Adrenal gland (tissue), 5 donors: ENCODE measurements at regions not wholly inside any gene's neighbourhood (a gene's known extent, or its start where the extent isn't known, plus 50 kb on each side); places are given as distances from the start of the nearest gene placed in this dataset.

Experiments used
- CTCF ChIP-seq, 6 experiments: fragments of 450-650 bp in 4 of 6; fragments of 200-600 bp in 2 of 6; sonication (generic) in 1 of 6; IDR thresholded peaks; 1 replicate in 5 of 6; 2 replicates in 1 of 6; pipeline versions ENCODE4 v1.5.1 to v1.8.0; 2016 to 2021; ENCODE audit warnings: antibody characterized with exemption in 6 of 6, mild to moderate bottlenecking in 2 of 6, moderate library complexity in 1 of 6
- POLR2A ChIP-seq, 2 donors: fragments of 450-650 bp; IDR thresholded peaks; one replicate each; pipeline ENCODE4 v1.6.1; 2017; ENCODE audit warnings: antibody characterized with exemption in 2 of 2, mild to moderate bottlenecking in 2 of 2, moderate library complexity in 1 of 2
- donor health status: DM: no; HTN: no; CAD: no.

- TF ChIP-seq CTCF (IDR thresholded peaks at IDR 0.05) (no peak), POLR2A (IDR thresholded peaks at IDR 0.05) (no peak)
Observed at GRCh38 chr10:95133997-95134396, 60.0 kb upstream of the ACSM6 start.
